Adrenal gland (tissue), 9 donors: ENCODE measurements at regions not wholly inside any gene's neighbourhood (a gene's known extent, or its start where the extent isn't known, plus 50 kb on each side); places are given as distances from the start of the nearest gene placed in this dataset.

Experiments
- DNase-seq, 7 donors: peaks; one replicate each; pipeline ENCODE4 v3.0.0-alpha.2; 2019 to 2020
- H3K27ac ChIP-seq, 5 donors: fragments of 200-600 bp; sonication (generic) in 4 of 5; 1 replicate in 3 of 5; 2 replicates in 2 of 5; pipeline versions ENCODE4 v1.5.1 to v1.8.0; 2016 to 2020; ENCODE audit warnings: mild to moderate bottlenecking in 1 of 5
- H3K27me3 ChIP-seq: fragments of 200-600 bp; 2 replicates; pipeline ENCODE4 v1.8.0; 2021
- H3K36me3 ChIP-seq, 2 donors: fragments of 200-600 bp; replicated peaks in 1 of 2; 1 replicate in 1 of 2; 2 replicates in 1 of 2; pipeline versions ENCODE4 v1.5.1 to v1.8.0; 2018 to 2022
- H3K4me1 ChIP-seq, 2 donors: fragments of 200-600 bp; replicated peaks in 1 of 2; 1 replicate in 1 of 2; 2 replicates in 1 of 2; pipeline versions ENCODE4 v1.5.1 to v1.8.0; 2018 to 2021
- H3K4me3 ChIP-seq, 4 donors: fragments of 200-600 bp; sonication (generic) in 3 of 4; one replicate each; pipeline ENCODE4 v1.5.1; 2016 to 2018
- H3K9me3 ChIP-seq, 3 donors: fragments of 200-600 bp; sonication (generic) in 1 of 3; replicated peaks in 1 of 3; 1 replicate in 2 of 3; 2 replicates in 1 of 3; pipeline versions ENCODE4 v1.5.1 to v1.8.0; 2016 to 2021
- CTCF ChIP-seq, 6 experiments: fragments of 450-650 bp in 4 of 6; fragments of 200-600 bp in 2 of 6; sonication (generic) in 1 of 6; IDR thresholded peaks; 1 replicate in 5 of 6; 2 replicates in 1 of 6; pipeline versions ENCODE4 v1.5.1 to v1.8.0; 2016 to 2021; ENCODE audit warnings: antibody characterized with exemption in 6 of 6, mild to moderate bottlenecking in 2 of 6, moderate library complexity in 1 of 6
- POLR2A ChIP-seq, 2 donors: fragments of 450-650 bp; IDR thresholded peaks; one replicate each; pipeline ENCODE4 v1.6.1; 2017; ENCODE audit warnings: antibody characterized with exemption in 2 of 2, mild to moderate bottlenecking in 2 of 2, moderate library complexity in 1 of 2
- WGBS, 4 donors: extraction: QIAGEN DNeasy Blood & Tissue Kit in 2 of 4; methylation state at CpG; one replicate each; pipeline versions ENCODE4 v1.1.5 to v1.1.7; 2013 to 2017; 5-methylcytosine and 5-hydroxymethylcytosine counted together
- intact Hi-C, 2 donors: fragments of 100-400 bp; cut with DNase I; formaldehyde crosslinking; loops; one replicate each; pipeline versions ENCODE4 v1.14.1 to v1.15.0; 2022 to 2023
- donor health status: healthy with polysubstance abuse.
- donor health status: Bipolar disorder and iron deficiency.
- donor health status: DM: yes; HTN: yes; CAD: no.
- donor health status: DM: no; HTN: no; CAD: no.
- donor health status: DM: no; HTN: no; CAD: no.

DNA sequence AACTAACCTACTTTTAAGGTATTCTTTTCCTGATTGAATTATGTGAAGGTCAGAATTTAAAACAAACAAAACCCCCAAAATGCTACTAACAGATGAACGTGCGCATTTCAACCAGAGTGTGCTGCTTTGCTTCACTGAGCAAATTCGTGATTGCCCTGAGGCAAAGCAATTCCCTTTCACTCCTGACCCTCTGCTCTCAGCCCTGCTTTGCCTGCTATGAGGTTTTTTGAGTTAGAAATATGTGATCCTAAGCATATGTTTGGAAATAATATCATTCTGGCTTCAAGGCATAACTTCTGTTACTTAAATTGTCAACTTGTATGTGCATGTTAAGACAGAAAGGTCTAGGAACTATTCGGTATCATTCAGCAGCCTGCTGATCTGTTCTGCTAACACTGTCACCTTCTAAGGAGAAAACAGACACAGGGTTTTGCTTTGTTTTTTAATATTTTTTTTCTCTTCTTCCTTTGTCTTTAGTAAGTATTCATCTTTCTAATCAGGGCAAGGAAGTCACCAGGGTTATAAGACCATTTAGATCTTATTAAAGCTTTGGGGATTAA is 124.2 kb downstream of the GNAT3 start:
- TF ChIP-seq POLR2A (IDR thresholded peaks at IDR 0.05) (no peak), CTCF (IDR thresholded peaks at IDR 0.05) (no peak)
- H3K9me3 ChIP-seq, result no peaks in the 10 kb centered on the region
- H3K27me3 ChIP-seq, result no peaks in the 10 kb centered on the region
- H3K36me3 ChIP-seq, result no peaks in the 10 kb centered on the region
- intact Hi-C loops, result loop anchor here in 1 of 2 donors (10.0 kb wide), 1 partner anchor 253 kb away; the partner anchor contains the start of gene GNAI1
- no peak overlapping the region for H3K4me3 ChIP-seq
- 74 to 83% (median 81%) methylated on average over 4 of the region's 4 CpGs for WGBS, 4 donors
- no peak overlapping the region for H3K27ac ChIP-seq
- no peak for DNase-seq
- peaks cover 0 to 12% of the 10 kb centered on the region in 2 donors for H3K4me1 ChIP-seq

DNA sequence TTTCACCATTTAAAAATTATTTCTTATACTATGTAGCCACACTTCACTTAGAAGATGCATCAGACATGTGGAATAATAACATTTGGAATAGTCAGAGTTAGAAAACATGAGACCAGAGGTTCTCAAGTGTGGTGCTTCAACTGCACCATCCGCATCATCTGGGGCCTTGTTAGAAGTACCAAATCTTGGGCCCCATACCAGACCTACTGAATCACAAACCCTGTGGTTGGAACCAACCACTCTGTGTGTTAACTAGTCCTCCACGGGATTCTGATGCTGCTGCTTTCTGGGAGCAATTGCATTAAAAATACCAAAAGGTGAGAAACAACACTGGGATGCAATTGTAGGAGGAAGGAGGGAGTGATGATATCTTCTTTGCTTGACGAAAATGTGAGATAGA is 125.2 kb downstream of the GNAT3 start:
- WGBS, 4 donors, result 81 to 95% (median 90%) methylated on average over 3 of the region's 3 CpGs
- no peak for TF ChIP-seq POLR2A (IDR thresholded peaks at IDR 0.05)
- no peak for TF ChIP-seq CTCF (IDR thresholded peaks at IDR 0.05)

DNA sequence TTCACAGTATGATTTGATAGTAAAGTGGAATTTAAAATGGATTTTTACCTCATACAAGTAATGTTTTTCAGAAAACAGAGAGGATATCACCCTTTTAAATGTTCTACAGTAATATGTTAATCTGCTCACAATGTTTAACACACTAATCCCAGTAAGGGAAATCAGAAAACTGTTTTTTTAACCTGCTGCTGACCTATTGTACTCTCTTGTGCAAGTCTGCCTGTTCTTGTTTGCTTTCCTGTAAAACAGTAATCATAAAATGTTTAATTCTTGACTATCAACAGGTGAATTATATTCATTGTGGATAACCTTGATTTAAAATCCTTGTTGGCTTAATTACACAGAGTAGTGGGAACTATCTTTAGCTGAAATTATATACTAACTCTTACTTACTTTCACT is 126.4 kb downstream of the GNAT3 start:
- Histone ChIP-seq H3K27me3 (no peaks in the 10 kb centered on the region), H3K9me3 (no peaks in the 10 kb centered on the region), H3K27ac (no peak overlapping the region), H3K4me3 (no peak overlapping the region), H3K4me1 (peaks cover 0 to 9% of the 10 kb centered on the region in 2 donors), H3K36me3 (no peaks in the 10 kb centered on the region)
- intact Hi-C loops, result loop anchor here in 1 of 2 donors (10.0 kb wide), 1 partner anchor 251 kb away; the partner anchor contains the start of gene GNAI1
- no peak for TF ChIP-seq POLR2A (IDR thresholded peaks at IDR 0.05)
- no peak for TF ChIP-seq CTCF (IDR thresholded peaks at IDR 0.05)
- no peak for DNase-seq

More for the DNA sequence above, 125.2 kb downstream of the GNAT3 start:
- Histone ChIP-seq H3K4me1 (peaks cover 0 to 9% of the 10 kb centered on the region in 2 donors), H3K27ac (no peak overlapping the region), H3K36me3 (no peaks in the 10 kb centered on the region), H3K4me3 (no peak overlapping the region), H3K27me3 (no peaks in the 10 kb centered on the region), H3K9me3 (no peaks in the 10 kb centered on the region)
- no peak for DNase-seq
- intact Hi-C loops, result loop anchor here in 1 of 2 donors (10.0 kb wide), 1 partner anchor 252 kb away; the partner anchor contains the start of gene GNAI1

DNA sequence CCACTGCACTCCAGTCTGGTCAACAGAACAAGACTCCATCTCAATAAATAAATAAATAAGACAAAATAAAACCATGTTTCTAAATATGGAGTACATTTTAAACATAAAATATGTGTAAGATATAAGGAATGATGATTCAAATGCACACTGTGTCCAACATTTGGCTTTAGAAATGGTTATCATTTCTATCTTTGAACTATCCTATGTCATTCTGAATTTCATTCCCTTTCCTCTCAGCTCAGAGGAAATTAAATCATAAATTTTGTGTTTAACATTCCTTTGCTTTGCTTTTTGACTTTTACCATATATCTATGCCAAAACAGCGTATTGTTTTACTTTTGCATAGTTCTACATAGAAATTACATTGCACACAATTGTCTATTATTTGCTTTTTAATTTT is 130.9 kb downstream of the GNAT3 start:
- Histone ChIP-seq H3K9me3 (no peaks in the 10 kb centered on the region), H3K36me3 (no peaks in the 10 kb centered on the region), H3K4me1 (peaks cover 11 to 24% of the 10 kb centered on the region in 2 donors), H3K4me3 (no peak overlapping the region), H3K27ac (no peak overlapping the region), H3K27me3 (no peaks in the 10 kb centered on the region)
- TF ChIP-seq POLR2A (IDR thresholded peaks at IDR 0.05), result no peak
- TF ChIP-seq CTCF (IDR thresholded peaks at IDR 0.05), result no peak
- 76 to 98% (median 96%) methylated on average over 1 of the region's 1 CpG for WGBS, 4 donors
- no peak for DNase-seq
- intact Hi-C loops, result loop anchor here in 1 of 2 donors (10.0 kb wide), 1 partner anchor 246 kb away; the partner anchor contains the start of gene GNAI1
